HG03135 (cell line): ENCODE measurements at regions not wholly inside any gene's neighbourhood (a gene's known extent, or its start where the extent isn't known, plus 50 kb on each side); places are given as distances from the start of the nearest gene placed in this dataset.
"Not testable (repeated sequence)": the region's sequence is repeated elsewhere in the genome, so short reads cannot be mapped to it uniquely, and the experiment has no call there.

Source experiments
- ATAC-seq: cut with Tn5 transposase; IDR thresholded peaks from one replicate; pipeline ENCODE4 v1.9.1; 2021; ENCODE audit warnings: mild to moderate bottlenecking, moderate library complexity; ENCODE audit not compliant: unreplicated experiment

DNA sequence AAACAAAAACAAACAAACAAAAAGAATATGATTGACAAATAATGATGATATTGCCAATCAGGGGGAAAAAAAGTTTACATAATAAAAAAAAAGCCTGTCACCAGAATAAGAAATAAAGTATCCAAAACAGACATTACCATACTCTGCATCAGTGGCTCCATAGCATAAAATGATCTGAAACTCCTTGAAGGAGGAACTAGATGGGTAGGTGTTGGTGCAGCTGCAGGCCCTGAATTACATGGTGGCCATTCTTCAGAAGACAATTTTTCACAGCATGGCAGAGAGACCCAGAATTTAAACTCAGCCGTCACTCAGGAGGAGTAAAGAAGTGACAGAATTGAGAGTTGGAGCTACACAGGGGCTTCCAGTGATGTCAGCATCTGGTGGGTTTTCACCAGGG, 60.2 kb downstream of the GLUL start:
- no peak for ATAC-seq

DNA sequence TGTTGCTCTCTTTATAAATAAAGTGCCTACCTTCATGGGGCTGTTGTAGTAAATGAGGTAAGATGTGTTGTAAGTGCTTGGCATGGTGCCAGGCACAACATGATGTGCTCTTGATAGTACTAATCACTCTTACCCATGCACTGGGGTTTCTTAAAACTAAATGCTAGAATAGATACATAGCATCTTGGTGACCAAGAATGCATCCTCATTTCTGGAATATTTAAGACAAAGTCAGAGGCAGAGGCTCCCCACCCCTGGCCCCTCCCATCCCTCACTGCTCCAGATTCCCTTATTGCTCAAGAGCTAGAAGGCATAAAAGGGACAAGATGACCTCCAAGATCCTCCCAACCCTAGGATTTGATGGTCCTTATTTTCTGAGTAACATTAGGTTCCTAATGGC, 61.3 kb downstream of the GLUL start:
- ATAC-seq, result no peak

DNA sequence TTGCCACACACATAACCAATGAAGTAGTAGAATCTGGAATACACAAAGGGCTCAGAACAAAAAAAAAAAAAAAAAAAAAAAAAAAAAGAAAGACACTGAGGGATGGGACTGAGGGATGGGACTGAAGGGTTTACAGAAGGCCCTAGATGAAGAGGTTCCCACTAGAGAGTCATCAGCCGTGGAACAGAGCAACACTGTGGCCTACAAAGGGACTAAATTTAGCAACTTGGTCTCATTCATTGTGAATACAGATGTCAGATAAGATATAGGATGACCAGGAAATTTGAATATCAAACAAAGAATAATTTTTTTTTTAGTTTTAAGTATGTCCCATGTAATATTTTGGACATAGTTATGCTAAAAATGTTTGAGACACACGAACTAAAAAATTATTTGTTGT, 62.1 kb downstream of the GLUL start:
- ATAC-seq, result no peak

DNA sequence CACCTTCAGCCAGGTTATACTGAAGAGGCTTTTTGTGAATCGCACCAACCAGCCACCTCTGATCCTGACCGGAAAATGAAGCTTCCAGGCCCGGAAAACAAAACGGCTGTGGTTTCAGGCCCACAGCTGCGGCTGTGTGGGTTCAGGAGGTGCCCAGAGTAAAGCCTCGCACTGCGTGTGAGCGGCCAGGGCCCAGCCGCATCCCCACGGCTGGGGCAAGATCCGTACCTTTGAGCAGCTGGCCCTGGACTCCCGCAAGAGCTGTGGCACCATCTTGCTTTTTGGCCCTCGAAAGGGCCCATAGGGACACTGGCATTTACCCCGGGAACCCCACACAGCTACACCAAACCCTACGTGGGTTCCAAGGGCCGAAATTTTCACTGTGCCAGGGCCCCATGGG, 63.0 kb downstream of the GLUL start:
- ATAC-seq, result no peak

DNA sequence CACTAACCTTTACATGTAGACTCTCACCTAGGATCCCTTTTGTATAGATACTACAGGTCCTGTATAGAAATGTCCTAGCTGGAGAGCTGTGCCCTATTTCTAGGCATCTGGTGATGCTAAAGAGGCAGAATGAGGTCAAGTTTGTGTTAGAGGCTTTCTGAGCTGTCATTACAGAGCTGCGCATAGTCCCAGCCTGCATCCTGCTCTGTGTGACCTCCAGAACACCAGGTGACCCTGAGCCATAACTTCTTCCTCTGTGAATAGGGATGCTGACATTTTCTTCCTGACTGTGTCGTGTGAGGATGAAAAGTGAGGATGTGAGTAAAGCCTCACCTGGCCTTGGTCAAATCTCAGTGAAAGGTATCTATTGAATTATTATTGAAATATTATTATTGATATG, 66.3 kb downstream of the GLUL start:
- no peak for ATAC-seq

DNA sequence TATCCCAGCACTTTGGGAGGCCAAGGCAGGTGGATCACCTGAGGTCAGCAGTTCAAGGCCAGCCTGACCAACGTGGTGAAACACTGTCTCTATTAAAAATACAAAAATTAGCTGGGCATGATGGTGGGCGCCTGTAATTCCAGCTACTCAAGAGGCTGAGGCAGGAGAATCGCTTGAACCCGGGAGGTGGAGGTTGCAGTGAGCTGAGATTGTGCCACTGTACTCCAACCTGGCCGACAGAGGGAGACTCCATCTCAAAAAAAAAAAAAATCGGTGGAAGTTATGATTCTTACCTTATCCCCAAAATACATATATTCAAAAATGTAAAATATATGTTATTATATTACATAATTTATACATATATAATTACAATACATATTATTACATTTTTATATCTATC, 70.1 kb downstream of the GLUL start:
- ATAC-seq, result not testable (repeated sequence)

DNA sequence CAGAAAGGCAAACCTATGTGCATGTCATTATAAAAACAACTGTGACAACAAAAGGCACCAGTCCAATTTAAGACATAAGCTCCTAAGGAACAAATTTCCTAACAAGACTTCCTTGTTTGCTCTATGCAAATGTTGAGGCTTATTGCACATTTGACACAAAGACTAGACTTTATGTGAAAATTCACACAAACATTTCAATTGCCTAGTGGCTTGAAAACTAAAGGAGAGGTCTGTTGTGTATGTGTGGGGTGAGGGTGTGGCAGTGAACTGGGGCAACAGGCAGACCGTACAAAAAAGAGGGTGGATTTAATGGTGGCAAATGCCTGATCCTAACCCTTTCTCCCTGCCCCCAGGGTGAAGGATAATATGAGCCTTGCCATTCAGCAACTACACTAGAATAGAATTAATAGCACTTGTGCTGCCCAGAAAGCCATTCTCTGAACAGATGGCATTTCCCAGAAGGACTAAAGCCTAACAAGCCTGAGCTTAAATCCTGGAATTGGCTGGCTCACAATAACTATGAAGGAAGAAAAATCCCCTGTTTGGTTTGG, 73.9 kb downstream of the GLUL start:
- ATAC-seq, result no peak

DNA sequence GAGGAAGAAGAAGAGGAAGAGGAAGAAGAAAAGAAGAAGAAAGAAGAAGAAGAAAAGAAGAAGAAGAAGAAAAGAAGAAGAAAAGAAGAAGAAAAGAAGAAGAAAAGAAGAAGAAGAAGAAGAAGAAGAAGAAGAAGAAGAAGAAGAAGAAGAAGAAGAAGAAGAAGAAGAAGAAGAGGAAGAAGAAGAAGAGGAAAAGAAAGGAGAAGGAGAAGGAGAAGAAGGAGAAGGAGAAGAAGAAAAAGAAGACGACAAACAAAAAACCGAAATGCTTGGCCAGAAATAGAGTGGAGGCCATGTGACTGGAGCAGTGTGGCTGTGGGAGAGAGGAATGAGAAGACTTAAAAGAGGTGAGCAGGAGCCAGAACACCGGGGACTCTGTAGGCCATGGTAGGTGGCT, 75.1 kb downstream of the GLUL start:
- not testable (repeated sequence) for ATAC-seq

DNA sequence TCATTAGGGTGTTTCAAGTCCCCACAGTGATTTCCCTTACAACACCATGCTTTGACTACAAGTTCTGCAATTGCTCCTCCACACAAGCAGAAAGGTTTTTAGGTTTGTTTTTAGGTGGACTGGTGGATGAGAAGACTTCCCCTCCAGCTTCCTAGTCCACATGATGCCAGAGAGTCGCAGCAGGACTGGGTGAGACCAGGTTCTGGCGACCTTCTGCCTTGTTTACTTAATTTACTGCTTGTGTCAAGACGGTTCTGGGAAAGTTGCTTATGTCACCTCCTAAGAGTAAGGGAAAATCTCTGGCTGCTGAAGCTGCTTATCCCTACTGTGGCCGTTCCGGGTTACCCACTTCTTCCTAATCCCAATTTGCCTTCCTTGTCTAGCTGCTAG, 76.4 kb downstream of the GLUL start:
- ATAC-seq, result no peak

DNA sequence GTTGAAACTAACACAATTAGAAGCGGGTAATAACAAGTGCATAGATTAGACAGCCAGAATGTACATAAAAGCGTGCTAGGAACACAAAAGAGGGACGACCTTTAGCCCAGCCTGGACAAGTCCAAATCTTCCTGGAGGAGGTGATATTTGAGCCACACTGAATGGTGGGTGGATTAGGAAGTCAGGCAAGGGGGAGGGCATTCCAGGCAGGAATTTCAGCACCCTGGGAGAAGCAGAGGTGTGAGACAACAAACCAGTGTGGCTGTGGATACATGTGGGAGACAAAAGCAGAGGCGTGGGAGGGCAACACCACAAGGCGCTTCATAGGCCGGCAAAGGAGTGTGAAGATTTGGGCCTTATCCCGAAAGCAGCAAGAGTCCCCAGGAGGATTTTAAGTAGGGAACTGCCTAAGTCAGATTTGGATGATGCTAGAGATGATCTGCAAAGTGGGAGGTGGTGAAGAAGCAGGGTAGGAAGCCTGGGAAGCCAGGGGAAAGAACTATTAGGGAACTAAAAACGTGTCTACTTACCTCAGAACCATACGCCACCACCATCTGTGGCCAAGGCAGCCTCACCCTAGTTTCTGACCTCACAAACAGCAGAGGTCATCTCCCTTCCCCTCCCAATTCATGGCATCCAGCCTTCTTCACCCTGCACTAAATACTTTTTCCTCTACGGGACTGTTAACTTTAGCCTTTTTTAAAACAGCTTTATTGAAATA, 81.8 kb downstream of the GLUL start:
- no peak for ATAC-seq

DNA sequence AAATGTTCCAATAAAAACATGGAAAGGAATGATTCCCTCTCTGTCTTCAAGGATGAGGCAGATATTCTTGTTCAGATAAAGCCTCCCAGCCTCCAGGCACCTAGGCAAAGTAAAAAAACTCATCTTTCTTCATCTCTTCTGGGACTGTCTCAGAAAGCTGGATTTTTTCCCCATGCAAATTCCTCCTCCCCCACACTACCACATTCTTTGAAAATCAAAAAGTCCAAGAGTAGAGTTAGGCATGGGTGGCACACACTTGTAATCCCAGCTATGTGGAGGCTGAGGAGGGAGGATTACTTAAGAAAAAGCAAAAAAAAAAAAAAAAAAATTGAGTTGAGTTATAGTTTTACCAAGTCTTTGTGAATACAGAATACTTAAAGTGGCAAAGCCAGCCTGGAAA, 82.8 kb downstream of the GLUL start:
- no peak for ATAC-seq

DNA sequence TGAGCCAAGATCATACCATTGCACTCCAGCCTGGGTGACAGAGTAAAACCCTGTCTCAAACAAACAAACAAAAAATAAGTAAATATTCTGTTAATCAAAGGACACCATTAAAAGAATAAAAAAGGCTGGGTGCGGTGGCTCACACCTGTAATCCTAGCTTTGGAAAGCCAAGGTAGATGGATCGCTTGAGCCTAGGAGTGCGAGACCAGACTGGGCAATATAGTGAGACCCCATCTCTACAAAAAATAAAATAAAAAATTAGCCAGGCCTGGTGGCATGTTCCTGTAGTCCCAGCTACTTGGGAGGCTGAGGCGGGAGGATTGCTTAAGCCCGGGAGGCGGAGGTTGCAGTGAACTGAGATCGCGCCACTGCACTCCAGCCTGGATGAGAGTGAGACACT, 84.1 kb downstream of the GLUL start:
- ATAC-seq, result not testable (repeated sequence)

DNA sequence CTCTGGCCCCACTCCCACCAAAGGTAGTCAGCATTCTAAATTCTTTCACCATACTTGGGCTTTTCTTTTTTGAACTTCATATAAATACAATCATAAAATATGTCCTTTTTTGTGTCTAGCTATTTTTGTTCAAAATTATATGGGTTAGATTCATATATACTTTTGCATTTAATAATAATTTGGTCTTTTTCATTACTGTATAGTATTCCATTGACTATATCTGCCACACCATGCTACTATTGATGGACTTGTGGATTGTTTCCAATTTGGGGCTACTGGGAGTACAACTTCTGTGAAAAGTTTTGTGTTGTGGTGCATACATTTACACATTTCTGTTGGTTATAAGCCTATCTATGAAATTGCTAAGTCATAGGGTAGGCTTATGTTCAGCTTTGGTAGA, 85.7 kb downstream of the GLUL start:
- no peak for ATAC-seq

DNA sequence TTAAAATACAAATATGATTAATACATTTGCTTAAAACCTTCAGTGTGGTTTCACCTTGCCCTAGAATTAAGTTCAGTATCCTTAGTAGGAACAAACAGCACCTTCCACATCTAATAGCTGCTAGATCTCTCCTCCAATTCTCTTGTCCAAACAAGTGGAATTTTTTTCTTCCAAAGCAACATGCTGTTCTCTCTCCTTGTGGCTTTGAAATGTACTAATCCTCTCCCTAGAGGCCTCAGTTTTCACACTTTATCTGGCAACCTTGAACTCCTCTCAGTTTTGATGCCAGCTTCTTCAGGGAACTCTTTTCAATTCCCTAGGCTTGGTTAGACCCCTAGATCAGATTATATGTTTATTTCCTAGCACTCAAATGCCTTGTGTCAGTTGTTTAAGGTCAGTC, 87.0 kb downstream of the GLUL start:
- ATAC-seq, result no peak

DNA sequence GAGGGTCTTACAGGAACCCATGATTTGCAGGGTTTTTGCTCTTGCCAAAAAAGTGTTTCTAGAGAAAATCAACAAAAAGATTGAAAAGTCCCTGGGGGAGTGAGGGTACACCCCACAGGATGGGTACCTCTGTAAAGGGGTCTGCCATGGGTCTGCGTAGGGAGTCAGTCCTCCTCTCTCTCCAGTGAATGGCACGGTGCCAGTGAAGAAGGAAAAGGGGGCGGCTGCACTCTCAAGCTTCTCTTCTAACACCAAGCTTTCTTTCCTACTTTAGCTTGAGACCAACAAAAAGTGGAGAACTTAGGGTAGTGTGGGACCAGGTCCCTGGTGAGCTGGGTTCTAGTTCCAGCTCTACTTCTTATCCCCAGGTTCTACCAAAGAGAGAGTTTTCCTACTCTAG, 87.4 kb downstream of the GLUL start:
- ATAC-seq, result no peak

DNA sequence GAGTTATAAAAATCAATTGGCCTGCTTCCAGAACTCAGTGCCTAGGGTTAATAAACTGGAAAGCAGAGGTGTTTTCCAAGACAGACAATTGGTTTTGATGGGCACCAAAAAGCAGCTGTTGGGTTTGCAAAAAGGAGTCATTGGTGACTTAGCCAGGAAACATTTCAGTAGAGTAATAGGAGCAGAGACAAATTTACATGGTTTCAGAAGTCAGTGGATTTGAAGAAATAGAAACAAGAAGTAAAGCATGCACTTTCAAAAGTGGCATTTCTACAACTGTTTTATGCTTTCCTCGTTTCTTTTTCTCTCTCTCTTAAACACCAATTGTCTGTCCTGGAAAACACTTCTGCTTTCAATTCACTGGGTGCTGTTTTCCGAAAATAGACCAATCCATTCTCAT, 87.8 kb downstream of the GLUL start:
- ATAC-seq, result no peak

DNA sequence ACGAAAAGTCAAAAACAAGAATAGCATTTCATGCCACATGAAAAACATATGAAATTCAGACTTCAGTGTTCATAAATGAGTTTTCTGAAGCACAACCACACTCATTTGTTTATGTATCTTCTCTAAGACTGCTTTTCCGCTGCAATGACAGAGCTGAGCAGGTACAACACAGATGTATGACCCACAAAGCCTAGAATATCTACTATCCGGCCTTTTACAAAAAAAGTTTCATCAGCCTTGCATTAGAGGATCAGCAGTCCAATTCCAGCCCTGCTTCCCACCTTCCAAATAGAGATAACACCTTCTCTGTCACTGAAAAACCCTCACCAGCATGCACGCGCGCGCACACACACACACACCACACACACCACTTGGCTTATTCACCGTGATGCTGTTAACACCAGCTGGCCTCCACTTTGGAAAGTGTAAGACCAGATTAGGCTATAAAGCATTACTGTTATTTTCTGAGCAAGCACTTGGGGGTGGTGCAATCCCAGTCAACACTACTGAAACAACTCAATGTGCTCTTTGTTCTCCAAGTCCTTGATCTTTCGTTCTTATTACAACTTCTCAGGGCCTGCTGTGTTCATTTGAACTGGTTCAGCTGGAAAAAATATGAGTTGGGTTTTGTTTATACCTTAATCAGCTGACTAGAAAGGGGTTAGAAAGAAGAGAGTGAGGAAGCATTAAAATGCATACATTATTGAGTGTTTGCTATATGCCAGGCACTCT, 90.0 kb downstream of the GLUL start:
- no peak for ATAC-seq

DNA sequence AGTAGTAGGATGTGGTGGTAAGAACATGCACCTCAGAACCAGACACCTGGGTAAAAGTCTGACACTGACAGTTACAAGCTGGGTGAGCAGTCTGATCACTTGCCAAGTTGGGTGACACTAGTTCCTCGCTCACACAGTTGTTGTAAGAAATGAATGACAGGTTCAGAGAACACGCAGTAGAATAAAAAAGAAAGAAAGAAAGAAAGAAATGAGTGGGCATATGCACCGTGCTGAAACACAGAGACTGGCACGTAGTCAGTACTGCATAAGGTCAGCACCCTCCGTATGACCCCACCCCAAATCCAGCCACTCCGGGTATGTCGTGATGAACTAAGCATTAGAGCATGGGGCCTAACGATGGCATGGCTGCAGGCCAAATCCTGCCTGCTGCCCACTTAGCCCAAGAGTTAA, 90.6 kb downstream of the GLUL start:
- ATAC-seq, result no peak

DNA sequence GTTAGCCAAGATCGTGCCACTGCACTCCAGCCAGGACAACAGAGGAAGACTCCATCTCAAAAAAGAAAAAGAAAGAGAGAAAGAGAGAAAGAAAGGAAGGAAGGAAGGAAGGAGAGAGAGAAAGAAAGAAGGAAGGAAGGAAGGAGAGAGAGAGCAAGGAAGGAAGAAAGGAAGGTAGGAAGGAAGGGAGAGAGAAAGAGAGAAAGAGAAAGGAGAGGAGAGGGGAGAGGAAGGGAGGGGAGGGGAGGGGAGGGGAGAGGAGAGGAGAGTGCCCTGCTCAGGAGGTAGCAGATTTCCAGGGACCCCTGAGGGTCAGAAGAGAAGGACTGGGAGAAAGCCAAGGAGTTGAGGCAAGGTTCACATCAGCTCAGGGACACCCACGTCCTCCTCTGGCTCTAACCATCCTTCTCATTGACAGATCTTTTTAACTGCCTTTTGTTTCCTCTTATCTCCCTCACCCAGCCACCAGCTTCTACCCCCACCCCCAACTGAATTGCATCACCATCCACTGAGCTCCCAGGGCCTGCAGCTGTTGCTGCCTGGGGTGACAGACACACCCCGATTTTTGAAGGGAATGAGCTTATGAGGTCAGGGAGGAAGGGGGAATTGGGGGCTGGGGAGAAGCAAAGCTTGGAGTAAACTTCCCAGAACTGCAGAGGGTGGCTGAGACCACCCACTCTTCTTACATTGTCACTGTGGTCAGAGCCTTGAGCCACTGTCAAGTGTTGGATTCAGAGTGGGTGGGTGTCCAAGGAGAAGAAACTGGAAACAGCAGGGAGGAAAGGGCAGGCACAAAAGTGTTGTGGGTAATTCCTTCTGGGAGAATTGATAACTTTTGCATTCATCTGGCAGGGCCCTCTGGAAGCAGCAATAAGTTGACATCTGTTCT, 91.6 kb downstream of the GLUL start:
- ATAC-seq, result no peak

DNA sequence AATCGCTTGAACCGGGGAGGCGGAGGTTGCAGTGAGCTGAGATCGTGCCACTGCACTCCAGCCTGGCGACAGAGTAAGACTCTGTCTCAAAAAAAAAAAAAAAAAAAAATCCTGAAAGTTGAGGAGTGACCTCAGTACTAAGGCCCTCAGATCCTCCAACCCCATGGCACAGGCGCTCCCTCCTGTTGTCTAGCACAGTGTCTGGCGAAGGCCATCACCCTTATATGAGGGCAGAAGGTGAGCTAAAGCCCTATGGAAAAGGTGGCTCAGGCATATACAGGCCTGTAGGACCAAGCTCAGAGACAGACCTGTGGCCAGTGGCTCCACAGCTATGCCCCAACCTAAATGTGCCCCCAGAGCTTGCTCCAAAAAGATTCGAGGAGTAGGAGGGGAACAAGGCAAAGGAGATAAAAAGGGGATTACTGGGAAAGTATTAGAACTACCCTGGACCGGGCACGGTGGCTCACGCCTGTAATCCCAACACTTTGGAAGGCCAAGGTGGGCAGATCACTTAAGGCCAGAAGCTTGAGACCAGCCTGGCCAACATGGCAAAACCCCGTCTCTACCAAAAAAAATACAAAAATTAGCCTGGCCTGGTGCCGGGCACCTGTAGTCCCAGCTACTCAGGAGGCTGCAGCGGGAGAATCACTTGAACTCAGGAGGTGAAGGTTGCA, 92.4 kb downstream of the GLUL start:
- ATAC-seq, result not testable (repeated sequence)

DNA sequence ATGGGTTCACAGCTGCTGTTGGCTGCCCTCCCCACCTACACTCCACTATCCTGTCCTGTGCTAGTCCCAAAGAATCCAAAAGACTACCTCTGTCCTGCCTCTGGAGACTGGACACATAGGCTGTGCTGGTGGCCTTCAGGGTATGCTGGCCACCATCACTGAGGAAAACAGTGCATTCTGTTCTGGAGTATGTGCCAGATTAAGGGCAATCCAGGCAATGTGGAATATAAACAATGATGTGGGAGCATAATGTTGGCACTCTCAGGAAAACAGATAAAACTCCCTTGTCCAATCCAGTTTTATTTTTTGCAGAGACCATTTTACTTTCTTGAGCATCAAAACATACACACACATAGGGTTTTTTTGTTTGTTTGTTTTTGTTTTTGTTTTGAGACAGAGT, 94.3 kb downstream of the GLUL start:
- ATAC-seq, result no peak
